ENCODE measurements at regions not wholly inside any gene's neighbourhood (a gene's known extent, or its start where the extent isn't known, plus 50 kb on each side); places are given as distances from the start of the nearest gene placed in this dataset.

- no peak overlapping the region for H2BK12ac ChIP-seq (ENCODE audit: low read depth, low read length)
- no peak overlapping the region for H3K27ac ChIP-seq (ENCODE audit: low read depth, low read length)
- no peaks in the 10 kb centered on the region for H3K79me1 ChIP-seq (ENCODE audit: low read depth, low read length)
- no peak overlapping the region for H3K23ac ChIP-seq (ENCODE audit: insufficient read length)
- H3K14ac ChIP-seq (ENCODE audit: insufficient read length), result no peak overlapping the region
- H3K4me2 ChIP-seq (ENCODE audit: insufficient read depth in 1 of 2, low read depth in 2 of 2, low read length in 2 of 2), result no peak overlapping the region
- no peak overlapping the region for H3K56ac ChIP-seq (replicated peaks; ENCODE audit: insufficient read length, low read depth, low read length)
- ChIA-PET POLR2A (ENCODE audit: partially characterized antibody) (interaction anchor here (1.4 kb wide), 1 partner anchor 9 kb away, joined by 4 read pairs; no protein-coding TSS in a partner anchor), CTCF (ENCODE audit: partially characterized antibody) (no interaction called here)
- no peak for DNase-seq (ENCODE audit: low read depth in 1 of 2, low spot score in 2 of 2)
- no peaks in the 10 kb centered on the region for H3K23me2 ChIP-seq (ENCODE audit: low read depth, low read length)
- H3K27me3 ChIP-seq (replicated peaks in 1 of 4; ENCODE audit: control insufficient read depth in 3 of 4, extremely low read depth in 1 of 4, insufficient read depth in 3 of 4, low read length in 3 of 4), result no peaks in the 10 kb centered on the region
- no peak overlapping the region for H3K18ac ChIP-seq (ENCODE audit: extremely low read depth, low read length)
- H4K8ac ChIP-seq (ENCODE audit: extremely low read depth, insufficient read depth, low read length), result no peak overlapping the region
- no peak overlapping the region for H2BK15ac ChIP-seq (ENCODE audit: low read length)
- H3K36me3 ChIP-seq (ENCODE audit: control insufficient read depth in 2 of 4, insufficient read depth in 4 of 4, low read length in 3 of 4), result no peaks in the 10 kb centered on the region
- no peaks in the 10 kb centered on the region for H3K79me2 ChIP-seq (ENCODE audit: control insufficient read depth in 1 of 2, insufficient read depth in 2 of 2, low read length in 2 of 2)
- 91% methylated on average over 9 of the region's 9 CpGs; no CpG with 5 or more reads in 1 of the 2 experiments for WGBS, 2 experiments (ENCODE audit: extremely low coverage in 1 of 2, insufficient coverage in 1 of 2, insufficient read length in 1 of 2, insufficient replicate concordance in 2 of 2, low coverage in 1 of 2, low lambda C conversion rate in 2 of 2, missing lambda C conversion rate in 1 of 2)
- FAIRE-seq, result no peak
- no peak overlapping the region for H3K4ac ChIP-seq (replicated peaks; ENCODE audit: insufficient read length, low read depth, low read length)
- no peaks in the 10 kb centered on the region for H4K20me1 ChIP-seq (replicated peaks in 1 of 2; ENCODE audit: control insufficient read depth in 1 of 2, insufficient read depth in 2 of 2, low read length in 2 of 2)
- H4K5ac ChIP-seq (ENCODE audit: insufficient read length, low read depth, low read length), result no peak overlapping the region
- H3K9me3 ChIP-seq (ENCODE audit: insufficient read depth in 2 of 2, low read depth in 1 of 2, low read length in 1 of 2), result peaks cover 0 to 13% of the 10 kb centered on the region in 2 experiments; a peak in 2 of 4 replicates
- no peak overlapping the region for H4K91ac ChIP-seq (replicated peaks; ENCODE audit: insufficient read length, low read length)
- no peak overlapping the region for H2AK5ac ChIP-seq (ENCODE audit: low read depth, low read length)
- no peak overlapping the region for H2BK20ac ChIP-seq (ENCODE audit: low read length)
- no peak overlapping the region for H2AFZ ChIP-seq (ENCODE audit: low read length)
- H3K4me3 ChIP-seq (ENCODE audit: extremely low read depth in 1 of 4, insufficient read depth in 2 of 4, low read depth in 3 of 4, low read length in 4 of 4), result no peak overlapping the region
- no peaks in the 10 kb centered on the region for H3K4me1 ChIP-seq (replicated peaks in 1 of 4; ENCODE audit: control insufficient read depth in 3 of 4, insufficient read depth in 4 of 4, low read length in 3 of 4)
- H2BK120ac ChIP-seq (replicated peaks; ENCODE audit: low read depth, low read length), result no peak overlapping the region
- H3K9ac ChIP-seq (replicated peaks in 1 of 4; ENCODE audit: extremely low read depth in 1 of 4, low read depth in 3 of 4, low read length in 3 of 4), result no peak overlapping the region
- H2BK5ac ChIP-seq (ENCODE audit: low read depth, low read length), result no peak overlapping the region
- TF ChIP-seq SAP30 (IDR thresholded peaks at IDR 0.05; ENCODE audit: insufficient read depth, insufficient replicate concordance, low read length) (no peak), E2F6 (IDR thresholded peaks at IDR 0.05) (no peak), EGR1 (IDR thresholded peaks at IDR 0.05; ENCODE audit: borderline replicate concordance, low read depth, low read length) (no peak), GTF2F1 (IDR thresholded peaks at IDR 0.05; ENCODE audit: borderline replicate concordance, low read depth, low read length) (no peak), YY1 (IDR thresholded peaks at IDR 0.05; ENCODE audit: low read depth, low read length) (no peak), BRCA1 (IDR thresholded peaks at IDR 0.05; ENCODE audit: low read depth, low read length) (no peak)
These were observed 197.4 kb upstream of the SLC38A2 start for GRCh38 chr12:46569826-46570439.
